ENCODE measurements at regions not wholly inside any gene's neighbourhood (a gene's known extent, or its start where the extent isn't known, plus 50 kb on each side); places are given as distances from the start of the nearest gene placed in this dataset.

- TF ChIP-seq CUX1 (IDR thresholded peaks at IDR 0.05; ENCODE audit: insufficient replicate concordance, low read depth, low read length): no peak
- no peak for TF ChIP-seq RAD51 (IDR thresholded peaks at IDR 0.05)
- no peak for TF ChIP-seq TBL1XR1 (IDR thresholded peaks at IDR 0.05; ENCODE audit: low read depth, low read length)
- no peak for TF ChIP-seq SUPT20H (IDR thresholded peaks at IDR 0.05; ENCODE audit: borderline replicate concordance, control insufficient read depth, low read depth, low read length)
- no peak for TF ChIP-seq DPF2 (IDR thresholded peaks at IDR 0.05)
- TF ChIP-seq ATF2 (IDR thresholded peaks at IDR 0.05; ENCODE audit: low read length): no peak
- TF ChIP-seq CREM (IDR thresholded peaks at IDR 0.05; ENCODE audit: low read depth): no peak
Observed at GRCh38 chr1:218995091-218995665, 178.5 kb upstream of the LYPLAL1 start (continued).

Data from GM12878 (cell line).